ENCODE measurements at regions not wholly inside any gene's neighbourhood (a gene's known extent, or its start where the extent isn't known, plus 50 kb on each side); places are given as distances from the start of the nearest gene placed in this dataset.

- no peak for TF ChIP-seq CTCF (conservative IDR thresholded peaks at IDR 0.05)
- no peak for TF ChIP-seq ZFX (IDR thresholded peaks at IDR 0.05)
Measured at GRCh38 chr6:137982418-137983189, 115.5 kb downstream of the TNFAIP3 start.

Data from C4-2B (cell line).